Uterus (tissue), 3 donors: ENCODE measurements at regions not wholly inside any gene's neighbourhood (a gene's known extent, or its start where the extent isn't known, plus 50 kb on each side); places are given as distances from the start of the nearest gene placed in this dataset.

Experiments used
- DNase-seq, 2 donors: peaks; one replicate each; pipeline ENCODE4 v3.0.0-alpha.2; 2019 to 2020
- H3K27ac ChIP-seq, 2 donors: fragments of 200-600 bp; sonication (generic); 1 replicate in 1 of 2; 2 replicates in 1 of 2; pipeline ENCODE4 v1.5.1; 2016 to 2018
- H3K27me3 ChIP-seq, 2 donors: fragments of 200-600 bp; sonication (generic); one replicate each; pipeline ENCODE4 v1.5.1; 2018 to 2019; ENCODE audit warnings: control low read depth in 1 of 2
- H3K36me3 ChIP-seq, 2 donors: fragments of 200-600 bp; sonication (generic); one replicate each; pipeline ENCODE4 v1.5.1; 2019; ENCODE audit warnings: control low read depth in 1 of 2
- H3K4me1 ChIP-seq, 2 donors: fragments of 200-600 bp; sonication (generic); one replicate each; pipeline ENCODE4 v1.5.1; 2018 to 2019; ENCODE audit warnings: control low read depth in 1 of 2
- H3K4me3 ChIP-seq, 2 donors: fragments of 200-600 bp; sonication (generic); 1 replicate in 1 of 2; 2 replicates in 1 of 2; pipeline ENCODE4 v1.5.1; 2018 to 2019; ENCODE audit warnings: mild to moderate bottlenecking in 1 of 2
- H3K9me3 ChIP-seq, 2 donors: fragments of 200-600 bp; sonication (generic); one replicate each; pipeline ENCODE4 v1.5.1; 2019; ENCODE audit warnings: control low read depth in 1 of 2
- CTCF ChIP-seq, 4 experiments: fragments of 200-600 bp in 2 of 4; fragments of 450-650 bp in 2 of 4; sonication (generic) in 2 of 4; IDR thresholded peaks; one replicate each; pipeline ENCODE4 v1.5.1; 2016 to 2019; ENCODE audit warnings: antibody characterized with exemption in 4 of 4, mild to moderate bottlenecking in 2 of 4, moderate library complexity in 1 of 4
- POLR2A ChIP-seq, 2 donors: fragments of 450-650 bp; IDR thresholded peaks; one replicate each; pipeline ENCODE4 v1.6.1; 2016; ENCODE audit warnings: antibody characterized with exemption in 2 of 2, mild to moderate bottlenecking in 1 of 2, moderate library complexity in 1 of 2
- intact Hi-C: fragments of 100-400 bp; cut with DNase I; formaldehyde crosslinking; loops from one replicate; pipeline ENCODE4 v1.15.1; 2023; ENCODE audit warnings: low total_unique reads
- donor health status: DM: yes; HTN: yes; CAD: no.

- no peaks in the 10 kb centered on the region for H3K27me3 ChIP-seq
- no peak for DNase-seq
- no peaks in the 10 kb centered on the region for H3K4me1 ChIP-seq
- no peaks in the 10 kb centered on the region for H3K36me3 ChIP-seq
- no peak overlapping the region for H3K4me3 ChIP-seq
- H3K9me3 ChIP-seq, result no peaks in the 10 kb centered on the region
- H3K27ac ChIP-seq, result no peak overlapping the region
- TF ChIP-seq CTCF (IDR thresholded peaks at IDR 0.05), result no peak
- no peak for TF ChIP-seq POLR2A (IDR thresholded peaks at IDR 0.05)
- intact Hi-C loops, result no loop called here
These were observed 246.5 kb downstream of the CPE start for GRCh38 chr4:165625281-165625680.

- H3K9me3 ChIP-seq, result no peaks in the 10 kb centered on the region
- no peaks in the 10 kb centered on the region for H3K27me3 ChIP-seq
- TF ChIP-seq CTCF (IDR thresholded peaks at IDR 0.05) (no peak), POLR2A (IDR thresholded peaks at IDR 0.05) (no peak)
- no peaks in the 10 kb centered on the region for H3K36me3 ChIP-seq
- intact Hi-C loops, result no loop called here
- H3K4me3 ChIP-seq, result no peak overlapping the region
- H3K4me1 ChIP-seq, result no peaks in the 10 kb centered on the region
- no peak for DNase-seq
- H3K27ac ChIP-seq, result no peak overlapping the region
These were observed 246.7 kb upstream of the TLL1 start for GRCh38 chr4:165626316-165626715.

GRCh38 chr4:165627128-165627527 is 245.9 kb upstream of the TLL1 start:
- no peak for TF ChIP-seq CTCF (IDR thresholded peaks at IDR 0.05)
- no peak for TF ChIP-seq POLR2A (IDR thresholded peaks at IDR 0.05)
- no peak overlapping the region for H3K27ac ChIP-seq
- H3K4me1 ChIP-seq, result no peaks in the 10 kb centered on the region
- H3K4me3 ChIP-seq, result no peak overlapping the region
- H3K27me3 ChIP-seq, result no peaks in the 10 kb centered on the region
- no peak for DNase-seq
- H3K36me3 ChIP-seq, result no peaks in the 10 kb centered on the region
- intact Hi-C loops, result no loop called here
- no peaks in the 10 kb centered on the region for H3K9me3 ChIP-seq

- Histone ChIP-seq H3K9me3 (no peaks in the 10 kb centered on the region), H3K27me3 (no peaks in the 10 kb centered on the region), H3K4me3 (no peak overlapping the region), H3K36me3 (no peaks in the 10 kb centered on the region), H3K27ac (no peak overlapping the region), H3K4me1 (no peaks in the 10 kb centered on the region)
- no peak for DNase-seq
- intact Hi-C loops, result no loop called here
- TF ChIP-seq POLR2A (IDR thresholded peaks at IDR 0.05) (no peak), CTCF (IDR thresholded peaks at IDR 0.05) (no peak)
These were observed 245.5 kb upstream of the TLL1 start for GRCh38 chr4:165627548-165627947.

GRCh38 chr4:165628572-165628971 is 244.5 kb upstream of the TLL1 start:
- no peaks in the 10 kb centered on the region for H3K27me3 ChIP-seq
- DNase-seq, result no peak
- H3K36me3 ChIP-seq, result no peaks in the 10 kb centered on the region
- no peaks in the 10 kb centered on the region for H3K9me3 ChIP-seq
- no peak overlapping the region for H3K27ac ChIP-seq
- H3K4me1 ChIP-seq, result no peaks in the 10 kb centered on the region
- H3K4me3 ChIP-seq, result no peak overlapping the region
- TF ChIP-seq CTCF (IDR thresholded peaks at IDR 0.05) (no peak), POLR2A (IDR thresholded peaks at IDR 0.05) (no peak)
- intact Hi-C loops, result no loop called here
